GM10266 (cell line): ENCODE measurements at regions not wholly inside any gene's neighbourhood (a gene's known extent, or its start where the extent isn't known, plus 50 kb on each side); places are given as distances from the start of the nearest gene placed in this dataset.

Experiments used
- DNase-seq: peaks from one replicate; pipeline ENCODE4 v3.0.0; 2012; ENCODE audit errors: extremely low spot score
- CTCF ChIP-seq: IDR thresholded peaks from 2 replicates; pipeline ENCODE4 v1.5.1; 2012; ENCODE audit warnings: mild to moderate bottlenecking, low read depth; ENCODE audit not compliant: control insufficient read depth, insufficient read depth; ENCODE audit errors: missing control alignments

GRCh38 chr5:82702046-82702445 lies 375.1 kb downstream of the TMEM167A start:
- no peak for TF ChIP-seq CTCF
- DNase-seq = no peak

GRCh38 chr5:82699737-82700136 lies 377.5 kb downstream of the TMEM167A start:
- TF ChIP-seq CTCF = no peak
- no peak for DNase-seq

- no peak for TF ChIP-seq CTCF
- DNase-seq = no peak
Measured at GRCh38 chr5:82698026-82698425, 379.2 kb downstream of the TMEM167A start.

- DNase-seq = no peak
- no peak for TF ChIP-seq CTCF
Measured at GRCh38 chr5:82694711-82695285, 382.4 kb downstream of the TMEM167A start.

GRCh38 chr5:82692826-82693225 lies 384.4 kb downstream of the TMEM167A start:
- DNase-seq = no peak
- TF ChIP-seq CTCF = no peak

GRCh38 chr5:82684659-82685058 lies 392.5 kb downstream of the TMEM167A start:
- TF ChIP-seq CTCF = no peak

GRCh38 chr5:82684165-82684564 lies 393.0 kb downstream of the TMEM167A start:
- no peak for DNase-seq
- TF ChIP-seq CTCF = no peak

More at GRCh38 chr5:82684659-82685058, 392.5 kb downstream of the TMEM167A start:
- DNase-seq = no peak
